ENCODE measurements at regions not wholly inside any gene's neighbourhood (a gene's known extent, or its start where the extent isn't known, plus 50 kb on each side); places are given as distances from the start of the nearest gene placed in this dataset.

DNA sequence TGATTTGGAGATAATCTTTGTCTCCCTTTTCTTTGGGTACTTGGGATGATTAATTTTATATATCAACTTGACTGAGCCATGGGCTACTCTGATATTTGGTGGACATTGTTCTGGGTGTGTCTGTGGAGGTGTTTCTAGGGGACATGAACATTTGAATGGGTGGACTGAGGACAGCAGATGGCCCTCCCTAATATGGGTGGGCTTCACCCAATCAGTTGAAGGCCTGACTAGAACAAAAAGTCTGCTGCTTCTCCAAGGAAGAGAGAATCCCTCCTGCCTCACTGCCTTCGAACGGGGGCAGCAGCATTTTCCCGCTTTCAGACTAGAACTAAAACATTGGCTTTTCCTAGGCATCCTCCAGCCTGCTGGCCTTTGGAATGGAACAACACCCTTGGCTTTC lies 73.9 kb upstream of the EMX2 start:
- ChIA-PET POLR2A (no interaction called here), CTCF (no interaction called here)
- Mint-ChIP-seq H3K4me3 (no peak overlapping the region), H3K9me3 (no peaks in the 10 kb centered on the region), H3K27ac (no peak overlapping the region), H3K4me1 (ENCODE audit: low read depth) (no peaks in the 10 kb centered on the region), H3K36me3 (ENCODE audit: low read depth) (no peaks in the 10 kb centered on the region), H3K27me3 (peaks cover 13% of the 10 kb centered on the region)
- TF ChIP-seq, protein P1, sequence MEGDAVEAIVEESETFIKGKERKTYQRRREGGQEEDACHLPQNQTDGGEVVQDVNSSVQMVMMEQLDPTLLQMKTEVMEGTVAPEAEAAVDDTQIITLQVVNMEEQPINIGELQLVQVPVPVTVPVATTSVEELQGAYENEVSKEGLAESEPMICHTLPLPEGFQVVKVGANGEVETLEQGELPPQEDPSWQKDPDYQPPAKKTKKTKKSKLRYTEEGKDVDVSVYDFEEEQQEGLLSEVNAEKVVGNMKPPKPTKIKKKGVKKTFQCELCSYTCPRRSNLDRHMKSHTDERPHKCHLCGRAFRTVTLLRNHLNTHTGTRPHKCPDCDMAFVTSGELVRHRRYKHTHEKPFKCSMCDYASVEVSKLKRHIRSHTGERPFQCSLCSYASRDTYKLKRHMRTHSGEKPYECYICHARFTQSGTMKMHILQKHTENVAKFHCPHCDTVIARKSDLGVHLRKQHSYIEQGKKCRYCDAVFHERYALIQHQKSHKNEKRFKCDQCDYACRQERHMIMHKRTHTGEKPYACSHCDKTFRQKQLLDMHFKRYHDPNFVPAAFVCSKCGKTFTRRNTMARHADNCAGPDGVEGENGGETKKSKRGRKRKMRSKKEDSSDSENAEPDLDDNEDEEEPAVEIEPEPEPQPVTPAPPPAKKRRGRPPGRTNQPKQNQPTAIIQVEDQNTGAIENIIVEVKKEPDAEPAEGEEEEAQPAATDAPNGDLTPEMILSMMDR (IDR thresholded peaks at IDR 0.05), result no peak
- no peaks in the 10 kb centered on the region for H3K9me3 ChIP-seq (ENCODE audit: control insufficient read depth in 1 of 2, insufficient read depth in 1 of 2, low read length in 2 of 2)
- H3K27ac ChIP-seq (ENCODE audit: low read depth in 1 of 2, low read length in 2 of 2), result no peak overlapping the region
- no peak for ATAC-seq (ENCODE audit: poor library complexity)
- H3K27me3 ChIP-seq (ENCODE audit: control insufficient read depth in 1 of 2, insufficient read depth in 2 of 2, low read length in 2 of 2), result no peaks in the 10 kb centered on the region
- H3K4me1 ChIP-seq (ENCODE audit: insufficient read depth, low read length), result no peaks in the 10 kb centered on the region
- no peaks in the 10 kb centered on the region for H3K36me3 ChIP-seq (ENCODE audit: insufficient read depth, low read length)
- DNase-seq, result no peak
- no peak overlapping the region for H3K4me3 ChIP-seq (ENCODE audit: low read length)
- intact Hi-C loops (cut with DNase I, micrococcal nuclease), result no loop called here

GRCh38 chr10:117464176-117464575 lies 78.4 kb upstream of the EMX2 start:
- Mint-ChIP-seq H3K27me3 (peaks cover under 1% of the 10 kb centered on the region), H3K27ac (no peak overlapping the region), H3K4me1 (ENCODE audit: low read depth) (no peaks in the 10 kb centered on the region), H3K4me3 (no peak overlapping the region), H3K9me3 (no peaks in the 10 kb centered on the region), H3K36me3 (ENCODE audit: low read depth) (no peaks in the 10 kb centered on the region)
- Histone ChIP-seq H3K36me3 (ENCODE audit: insufficient read depth, low read length) (no peaks in the 10 kb centered on the region), H3K27me3 (ENCODE audit: control insufficient read depth in 1 of 2, insufficient read depth in 2 of 2, low read length in 2 of 2) (no peaks in the 10 kb centered on the region), H3K4me3 (ENCODE audit: low read length) (no peak overlapping the region), H3K4me1 (ENCODE audit: insufficient read depth, low read length) (no peaks in the 10 kb centered on the region), H3K9me3 (ENCODE audit: control insufficient read depth in 1 of 2, insufficient read depth in 1 of 2, low read length in 2 of 2) (peaks cover 0 to 5% of the 10 kb centered on the region in 2 experiments), H3K27ac (ENCODE audit: low read depth in 1 of 2, low read length in 2 of 2) (no peak overlapping the region)
- no peak for DNase-seq
- ChIA-PET CTCF (no interaction called here), POLR2A (no interaction called here)
- no peak for ATAC-seq (ENCODE audit: poor library complexity)
- TF ChIP-seq, protein P1 (IDR thresholded peaks at IDR 0.05), result no peak
- intact Hi-C loops (cut with DNase I, micrococcal nuclease), result no loop called here

- TF ChIP-seq, protein P1 (IDR thresholded peaks at IDR 0.05), result no peak
- Histone ChIP-seq H3K9me3 (ENCODE audit: control insufficient read depth in 1 of 2, insufficient read depth in 1 of 2, low read length in 2 of 2) (peaks cover 0 to 5% of the 10 kb centered on the region in 2 experiments), H3K27me3 (ENCODE audit: control insufficient read depth in 1 of 2, insufficient read depth in 2 of 2, low read length in 2 of 2) (peaks cover 0 to 1% of the 10 kb centered on the region in 2 experiments), H3K27ac (ENCODE audit: low read depth in 1 of 2, low read length in 2 of 2) (no peak overlapping the region), H3K4me3 (ENCODE audit: low read length) (no peak overlapping the region), H3K4me1 (ENCODE audit: insufficient read depth, low read length) (no peaks in the 10 kb centered on the region), H3K36me3 (ENCODE audit: insufficient read depth, low read length) (no peaks in the 10 kb centered on the region)
- DNase-seq, result no peak
- Mint-ChIP-seq H3K4me3 (no peak overlapping the region), H3K27ac (no peak overlapping the region), H3K4me1 (ENCODE audit: low read depth) (no peaks in the 10 kb centered on the region), H3K9me3 (no peaks in the 10 kb centered on the region), H3K36me3 (ENCODE audit: low read depth) (no peaks in the 10 kb centered on the region), H3K27me3 (peaks cover 7% of the 10 kb centered on the region)
- no peak for ATAC-seq (ENCODE audit: poor library complexity)
- CTCF ChIA-PET, result no interaction called here
- intact Hi-C loops (cut with DNase I, micrococcal nuclease), result no loop called here
- POLR2A ChIA-PET, result no interaction called here
Observed at GRCh38 chr10:117463545-117463920, 79.0 kb upstream of the EMX2 start.
